ENCODE measurements at regions not wholly inside any gene's neighbourhood (a gene's known extent, or its start where the extent isn't known, plus 50 kb on each side); places are given as distances from the start of the nearest gene placed in this dataset.

- ChIA-PET CTCF (no interaction called here), POLR2A (no interaction called here)
- TF ChIP-seq CTCF (IDR thresholded peaks at IDR 0.05; ENCODE audit: control extremely low read depth, extremely low read depth, low read depth, missing control alignments) = no peak
- DNase-seq (ENCODE audit: extremely low spot score) = no peak
Observed at GRCh38 chr4:160814726-160815125, 1349.1 kb downstream of the FSTL5 start.

GRCh38 chr4:160818571-160818970 is 1345.2 kb downstream of the FSTL5 start:
- ChIA-PET CTCF (interaction anchor here (0.9 to 1.8 kb wide), 2 partner anchors 8 to 19 kb away, joined by 3 to 9 read pairs; no protein-coding TSS in a partner anchor), POLR2A (no interaction called here)
- no peak for DNase-seq (ENCODE audit: extremely low spot score)
- no peak for TF ChIP-seq CTCF (IDR thresholded peaks at IDR 0.05; ENCODE audit: control extremely low read depth, extremely low read depth, low read depth, missing control alignments)

GRCh38 chr4:160819791-160820190 is 1344.0 kb downstream of the FSTL5 start:
- ChIA-PET POLR2A (no interaction called here), CTCF (interaction anchor here (0.7 to 1.8 kb wide), 2 partner anchors 11 to 20 kb away, joined by 3 to 9 read pairs; no protein-coding TSS in a partner anchor)
- no peak for DNase-seq (ENCODE audit: extremely low spot score)
- no peak for TF ChIP-seq CTCF (IDR thresholded peaks at IDR 0.05; ENCODE audit: control extremely low read depth, extremely low read depth, low read depth, missing control alignments)

GRCh38 chr4:160824481-160824880 is 1339.3 kb downstream of the FSTL5 start:
- CTCF ChIA-PET = no interaction called here
- POLR2A ChIA-PET = no interaction called here
- TF ChIP-seq CTCF (IDR thresholded peaks at IDR 0.05; ENCODE audit: control extremely low read depth, extremely low read depth, low read depth, missing control alignments) = no peak
- no peak for DNase-seq (ENCODE audit: extremely low spot score)

GRCh38 chr4:160825644-160826338 is 1338.0 kb downstream of the FSTL5 start:
- ChIA-PET CTCF (no interaction called here), POLR2A (no interaction called here)
- TF ChIP-seq CTCF (IDR thresholded peaks at IDR 0.05; ENCODE audit: control extremely low read depth, extremely low read depth, low read depth, missing control alignments) = no peak
- DNase-seq (ENCODE audit: extremely low spot score) = no peak

GRCh38 chr4:160826339-160826679 is 1337.5 kb downstream of the FSTL5 start:
- DNase-seq (ENCODE audit: extremely low spot score) = no peak
- ChIA-PET POLR2A (no interaction called here), CTCF (no interaction called here)
- TF ChIP-seq CTCF (IDR thresholded peaks at IDR 0.05; ENCODE audit: control extremely low read depth, extremely low read depth, low read depth, missing control alignments) = no peak
